ENCODE measurements at regions not wholly inside any gene's neighbourhood (a gene's known extent, or its start where the extent isn't known, plus 50 kb on each side); places are given as distances from the start of the nearest gene placed in this dataset.
"Not testable (repeated sequence)": the region's sequence is repeated elsewhere in the genome, so short reads cannot be mapped to it uniquely, and the experiment has no call there.

DNA sequence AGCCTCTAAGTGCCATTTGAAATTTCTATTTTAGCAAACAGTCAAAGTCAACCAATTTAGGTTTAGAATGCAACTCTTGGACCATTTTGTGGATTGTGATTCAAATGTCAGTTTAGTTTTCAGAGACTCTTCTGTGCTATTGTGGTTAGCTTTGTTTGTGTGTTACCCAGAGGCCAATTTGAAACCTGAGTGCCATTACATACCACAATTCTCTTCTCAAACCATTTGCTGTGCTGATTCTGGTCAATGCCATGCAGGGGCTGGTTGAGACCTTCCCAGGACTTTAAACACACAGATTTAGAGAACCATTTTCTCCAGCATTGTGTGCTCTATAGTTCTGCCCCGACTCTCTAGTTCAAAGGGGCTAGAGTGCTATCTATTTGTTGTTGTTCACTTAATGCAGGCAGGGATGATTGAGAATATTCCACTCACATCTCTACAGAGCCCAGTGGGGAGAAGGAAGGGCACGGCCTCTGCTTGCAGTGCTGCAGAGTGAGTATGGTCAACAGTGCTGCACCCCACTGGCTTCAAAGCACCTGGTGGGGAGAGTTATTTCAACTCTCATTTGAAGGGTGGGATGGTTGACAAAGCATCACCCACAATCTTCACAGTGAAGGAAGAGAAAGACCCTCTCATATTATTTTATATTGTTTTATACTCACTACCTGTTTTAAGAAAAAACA, 738.2 kb downstream of the COL12A1 start:
- DNase-seq, result no peak

DNA sequence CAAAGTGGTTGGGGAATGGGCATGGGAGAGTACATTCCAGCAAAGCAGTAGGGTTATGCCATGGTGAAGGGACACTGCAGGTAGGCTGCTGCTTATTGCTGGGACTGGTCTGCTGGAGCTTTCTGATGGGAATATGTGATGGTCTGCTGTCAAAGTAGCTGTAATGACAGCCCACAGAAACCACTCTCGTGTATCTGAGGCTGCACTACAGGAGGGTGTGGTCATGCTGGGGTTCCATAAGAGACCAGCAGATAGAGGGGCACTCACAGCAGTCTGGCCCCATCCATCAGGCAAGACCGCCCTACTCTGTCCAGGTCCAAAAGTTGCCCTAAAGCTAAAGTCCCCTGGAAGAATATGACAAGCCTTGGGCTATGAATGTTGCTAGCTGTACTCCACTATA, 739.3 kb downstream of the COL12A1 start:
- no peak for DNase-seq

- DNase-seq, result no peak
Observed at GRCh38 chr6:74459260-74459659, 746.6 kb downstream of the COL12A1 start.

GRCh38 chr6:74458536-74458935, 747.3 kb downstream of the COL12A1 start:
- DNase-seq, result no peak

GRCh38 chr6:74455786-74456185, 750.1 kb downstream of the COL12A1 start:
- no peak for DNase-seq

DNA sequence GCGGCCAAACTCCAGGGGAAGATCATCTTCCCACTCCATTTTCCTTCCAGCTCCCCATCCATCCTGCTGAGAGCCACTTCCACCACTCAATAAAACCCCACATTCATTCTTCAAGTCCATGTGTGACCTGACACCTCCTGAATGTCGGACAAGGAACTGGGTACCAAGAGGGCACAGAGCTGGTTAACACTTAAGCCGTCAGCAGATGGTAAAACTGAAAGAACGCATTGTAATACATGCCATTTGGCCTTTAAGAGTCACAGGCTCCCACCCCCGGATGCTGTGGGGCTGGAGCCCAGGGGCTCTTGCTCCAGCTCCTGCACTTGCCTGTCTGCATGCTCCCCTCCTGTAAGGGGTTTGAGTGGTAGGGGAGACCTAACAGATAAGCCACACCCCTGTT, 753.9 kb downstream of the COL12A1 start:
- no peak for DNase-seq

DNA sequence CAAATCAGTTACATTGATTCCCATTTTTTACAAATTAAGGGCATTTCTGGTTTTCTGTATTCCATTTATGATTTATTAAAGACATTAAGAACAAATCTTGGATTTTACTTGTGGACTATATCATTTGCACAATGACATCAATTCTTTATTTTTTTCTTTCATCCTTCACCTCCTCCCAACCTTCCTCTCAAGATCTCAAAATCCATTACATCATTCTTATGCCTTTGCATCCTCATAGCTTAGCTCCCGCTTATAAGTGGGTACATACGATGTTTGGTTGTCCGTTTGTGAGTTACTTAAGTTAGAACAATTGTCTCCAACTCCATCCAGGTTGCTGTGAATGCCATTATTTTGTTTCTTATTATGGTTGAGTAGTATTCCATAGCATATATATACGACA, 752.8 kb downstream of the CD109 start:
- DNase-seq, result no peak

DNA sequence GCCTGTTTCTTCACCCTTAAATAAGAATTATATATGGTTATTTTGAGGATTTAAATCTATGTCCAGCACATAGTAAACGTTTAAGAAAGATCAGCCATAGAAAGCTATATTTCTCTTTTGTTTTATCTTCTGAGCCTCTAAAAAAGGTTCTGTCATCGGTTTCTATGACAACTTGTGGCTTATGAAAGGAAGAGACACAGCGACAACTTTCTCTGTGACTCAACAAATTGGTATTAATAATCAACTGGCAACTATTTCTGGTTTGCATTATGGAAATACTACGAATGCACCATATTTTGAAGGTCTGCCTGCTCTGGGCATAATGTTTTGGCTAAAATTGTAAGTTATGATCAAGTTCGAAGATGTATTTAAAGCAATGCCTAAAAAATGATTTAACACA, 751.0 kb downstream of the CD109 start:
- DNase-seq, result no peak

GRCh38 chr6:74439123-74439811, 743.3 kb downstream of the CD109 start:
- DNase-seq, result no peak

- DNase-seq, result not testable (repeated sequence)
Observed at GRCh38 chr6:74438395-74438794, 742.4 kb downstream of the CD109 start.

DNA sequence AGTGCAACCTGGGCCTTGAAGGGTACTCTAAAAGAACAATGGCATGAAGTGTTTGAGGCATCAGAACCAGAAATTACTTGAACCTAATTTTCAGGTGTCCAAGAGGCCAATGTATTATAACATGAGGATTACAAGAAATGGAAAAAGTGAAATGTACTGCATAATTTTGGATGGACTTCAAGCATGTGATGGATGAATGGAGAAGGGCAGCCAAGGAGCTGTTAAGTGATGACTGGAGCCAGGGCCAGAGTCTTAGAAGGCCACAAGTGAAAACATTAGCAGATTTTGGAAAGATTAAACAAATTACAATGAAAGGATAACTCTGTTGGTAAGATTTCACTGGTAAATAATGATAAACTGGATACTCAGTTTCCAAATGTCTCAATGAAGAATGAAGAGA, 738.2 kb downstream of the CD109 start:
- no peak for DNase-seq

GRCh38 chr6:74431873-74432580, 736.0 kb downstream of the CD109 start:
- no peak for DNase-seq

GRCh38 chr6:74420221-74420620, 724.2 kb downstream of the CD109 start:
- DNase-seq, result no peak

DNA sequence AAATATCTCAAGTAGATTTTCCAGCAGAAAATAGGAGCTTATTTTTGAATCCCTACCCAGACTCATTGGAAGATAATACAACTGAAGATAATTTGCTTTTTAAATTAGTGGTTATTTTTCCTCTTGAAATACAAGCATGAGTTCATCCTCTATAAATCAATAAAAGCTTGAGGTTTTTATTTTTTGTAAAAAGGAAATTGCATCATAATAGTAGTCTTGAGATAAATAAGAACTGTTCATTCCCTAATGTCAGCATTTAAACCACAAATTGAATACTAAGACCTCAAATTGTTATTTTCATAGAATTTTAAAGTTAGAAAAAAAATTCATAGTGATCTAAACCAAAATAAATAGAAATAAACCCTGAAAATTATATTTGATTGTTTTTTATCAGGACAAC, 719.1 kb downstream of the CD109 start:
- no peak for DNase-seq

DNA sequence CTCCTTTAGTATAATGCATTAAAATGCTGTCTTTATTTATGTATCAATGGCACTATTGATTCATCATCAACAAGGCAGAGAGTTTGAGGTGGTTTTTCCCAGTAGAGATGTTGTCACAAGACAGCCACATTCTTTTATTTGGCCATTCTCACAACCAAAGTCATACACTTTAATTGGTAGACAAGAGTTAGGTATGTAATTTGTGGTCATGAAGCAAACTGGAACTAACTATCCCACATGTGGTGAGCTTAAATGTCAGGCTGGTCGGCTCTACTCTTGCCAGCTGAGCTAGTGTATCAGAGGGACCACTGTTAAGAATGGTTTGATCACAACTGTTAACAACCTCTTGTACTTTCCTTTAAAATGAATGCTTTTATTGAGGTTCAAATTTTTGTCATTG, 714.6 kb downstream of the CD109 start:
- no peak for DNase-seq

DNA sequence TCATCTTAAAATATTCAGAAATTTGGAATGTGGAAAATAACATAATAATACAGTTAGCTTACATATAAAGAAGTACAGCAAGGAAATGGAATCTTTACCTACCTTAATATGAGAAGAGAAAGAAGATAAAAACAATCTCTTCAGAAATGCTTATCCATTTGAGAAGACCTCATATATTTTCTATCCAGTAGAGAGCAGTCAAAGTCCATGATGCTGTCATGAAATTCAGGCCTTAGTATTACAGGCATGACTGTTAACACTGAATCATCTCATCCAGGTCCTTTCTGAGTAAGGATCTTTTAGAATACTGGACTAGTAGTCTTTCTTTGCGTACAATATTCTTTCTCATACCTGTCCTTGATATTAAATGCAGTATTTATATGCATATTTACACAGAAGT, 713.4 kb downstream of the CD109 start:
- no peak for DNase-seq

- no peak for DNase-seq
Observed at GRCh38 chr6:74408844-74409243, 712.8 kb downstream of the CD109 start.

GRCh38 chr6:74404366-74404765, 708.4 kb downstream of the CD109 start:
- DNase-seq, result no peak

DNA sequence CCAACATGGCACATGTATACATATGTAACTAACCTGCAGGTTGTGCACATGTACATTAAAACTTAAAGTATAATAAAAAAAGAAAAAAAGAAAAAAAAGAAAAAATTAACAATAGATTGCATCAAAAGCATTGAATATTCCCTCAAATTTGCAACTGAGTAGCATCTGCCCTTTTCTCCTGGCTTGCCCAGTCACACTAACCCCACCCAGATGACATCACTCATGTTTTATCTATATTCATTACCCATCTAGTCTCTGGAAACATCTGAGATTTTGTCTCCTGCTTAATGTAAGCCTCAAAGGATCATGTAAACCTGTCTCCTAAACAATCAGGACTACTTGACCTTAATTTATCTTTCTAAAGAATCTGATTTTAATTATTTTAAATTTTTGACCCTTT, 706.8 kb downstream of the CD109 start:
- DNase-seq, result no peak

- not testable (repeated sequence) for DNase-seq
Observed at GRCh38 chr6:74378437-74378836, 682.4 kb downstream of the CD109 start.

DNA sequence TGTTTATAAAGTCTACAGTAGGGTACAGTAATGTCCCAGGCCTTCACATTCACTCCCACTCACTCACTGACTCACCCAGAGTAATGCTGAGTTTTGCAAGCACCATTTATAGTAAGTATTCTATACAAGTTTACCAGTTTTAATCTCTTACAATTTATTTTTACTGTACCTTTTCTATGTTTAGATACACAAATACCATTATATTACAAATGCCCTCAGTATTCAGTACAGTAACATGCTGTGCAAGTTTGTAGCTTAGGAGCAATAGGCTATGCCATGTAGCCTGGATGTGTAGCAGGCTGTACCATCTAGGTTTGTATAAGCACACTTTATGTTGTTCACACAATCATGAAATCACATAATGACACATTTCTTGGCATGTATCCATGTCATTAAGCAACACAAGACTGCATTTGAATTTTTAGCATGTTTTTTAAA, 673.6 kb downstream of the CD109 start:
- DNase-seq, result no peak

DNA sequence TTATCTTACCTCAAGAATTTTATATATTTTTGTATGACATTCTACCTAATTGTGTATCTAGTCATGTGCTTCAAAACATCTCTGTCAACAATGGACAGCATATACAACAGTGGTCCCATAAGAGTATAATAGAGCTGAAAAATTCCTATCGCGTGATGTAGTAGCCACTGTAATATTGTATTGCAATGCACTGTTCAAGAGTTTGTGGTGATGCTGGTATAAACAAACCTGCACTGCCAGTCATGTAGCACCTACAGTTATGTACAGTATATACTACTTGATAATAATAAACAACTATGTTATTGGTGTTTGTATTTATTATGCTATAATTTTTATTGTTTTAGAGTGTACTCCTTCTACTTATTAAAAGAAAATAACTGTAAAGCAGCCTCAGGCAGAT, 672.7 kb downstream of the CD109 start:
- DNase-seq, result no peak

- DNase-seq, result no peak
Observed at GRCh38 chr6:74366634-74367033, 670.6 kb downstream of the CD109 start.

- DNase-seq, result no peak
Observed at GRCh38 chr6:74362391-74362790, 666.4 kb downstream of the CD109 start.
